ENCODE measurements at regions not wholly inside any gene's neighbourhood (a gene's known extent, or its start where the extent isn't known, plus 50 kb on each side); places are given as distances from the start of the nearest gene placed in this dataset.

DNA sequence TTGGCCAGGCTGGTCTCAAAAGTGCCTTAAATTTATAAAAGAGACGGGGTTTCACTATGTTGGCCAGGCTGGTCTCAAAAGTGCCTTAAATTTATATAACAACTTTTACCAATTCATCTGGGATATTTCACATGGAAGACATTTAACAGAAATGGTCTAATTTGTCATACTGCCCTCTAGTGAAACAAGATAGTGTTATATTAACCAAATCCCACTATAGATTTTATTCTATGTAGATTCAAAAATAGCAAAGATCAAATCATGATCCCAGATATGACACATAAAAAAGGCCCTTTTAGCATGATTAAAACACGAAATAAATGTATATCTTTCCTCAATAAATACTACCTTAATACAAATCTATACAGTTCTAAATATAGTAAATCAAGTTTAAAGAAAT is 102.8 kb upstream of the TFAP2D start:
- WGBS, 2 donors (ENCODE audit: low coverage in 1 of 2), result 58 to 64% methylated on average over 2 of the region's 2 CpGs
- no peaks in the 10 kb centered on the region for H3K36me3 ChIP-seq
- intact Hi-C loops (cut with DNase I; ENCODE audit: low total_unique reads) (no loop called here), in situ Hi-C loops (cut with MboI; ENCODE audit: low pct_ligation_motif_present in 1 of 4, low pct_unique_long_range_greater_than_20kb in 1 of 4, low sequenced_read_pairs in 3 of 4) (loop anchor here in 1 of 4 donors (25.0 kb wide), 1 partner anchor 473 kb away; no protein-coding TSS in a partner anchor)
- no peaks in the 10 kb centered on the region for H3K4me1 ChIP-seq
- H3K9me3 ChIP-seq, result no peaks in the 10 kb centered on the region
- H3K27me3 ChIP-seq, result no peaks in the 10 kb centered on the region
- DNase-seq, result no peak
- no peak overlapping the region for H3K27ac ChIP-seq
- TF ChIP-seq EP300 (IDR thresholded peaks at IDR 0.05; ENCODE audit: low read depth) (no peak), POLR2AphosphoS5 (IDR thresholded peaks at IDR 0.05) (no peak), POLR2A (IDR thresholded peaks at IDR 0.05) (no peak)
- TF ChIP-seq, protein P1, sequence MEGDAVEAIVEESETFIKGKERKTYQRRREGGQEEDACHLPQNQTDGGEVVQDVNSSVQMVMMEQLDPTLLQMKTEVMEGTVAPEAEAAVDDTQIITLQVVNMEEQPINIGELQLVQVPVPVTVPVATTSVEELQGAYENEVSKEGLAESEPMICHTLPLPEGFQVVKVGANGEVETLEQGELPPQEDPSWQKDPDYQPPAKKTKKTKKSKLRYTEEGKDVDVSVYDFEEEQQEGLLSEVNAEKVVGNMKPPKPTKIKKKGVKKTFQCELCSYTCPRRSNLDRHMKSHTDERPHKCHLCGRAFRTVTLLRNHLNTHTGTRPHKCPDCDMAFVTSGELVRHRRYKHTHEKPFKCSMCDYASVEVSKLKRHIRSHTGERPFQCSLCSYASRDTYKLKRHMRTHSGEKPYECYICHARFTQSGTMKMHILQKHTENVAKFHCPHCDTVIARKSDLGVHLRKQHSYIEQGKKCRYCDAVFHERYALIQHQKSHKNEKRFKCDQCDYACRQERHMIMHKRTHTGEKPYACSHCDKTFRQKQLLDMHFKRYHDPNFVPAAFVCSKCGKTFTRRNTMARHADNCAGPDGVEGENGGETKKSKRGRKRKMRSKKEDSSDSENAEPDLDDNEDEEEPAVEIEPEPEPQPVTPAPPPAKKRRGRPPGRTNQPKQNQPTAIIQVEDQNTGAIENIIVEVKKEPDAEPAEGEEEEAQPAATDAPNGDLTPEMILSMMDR (IDR thresholded peaks at IDR 0.05), result no peak
- no peak overlapping the region for H3K4me3 ChIP-seq

GRCh38 chr6:50635429-50635828 is 77.9 kb upstream of the TFAP2D start:
- Histone ChIP-seq H3K36me3 (no peaks in the 10 kb centered on the region), H3K27ac (no peak overlapping the region), H3K4me1 (no peaks in the 10 kb centered on the region), H3K4me3 (no peak overlapping the region), H3K9me3 (no peaks in the 10 kb centered on the region), H3K27me3 (no peaks in the 10 kb centered on the region)
- in situ Hi-C loops (cut with MboI; ENCODE audit: low pct_ligation_motif_present in 1 of 4, low pct_unique_long_range_greater_than_20kb in 1 of 4, low sequenced_read_pairs in 3 of 4) (no loop called here), intact Hi-C loops (cut with DNase I; ENCODE audit: low total_unique reads) (no loop called here)
- TF ChIP-seq POLR2AphosphoS5 (IDR thresholded peaks at IDR 0.05) (no peak), EP300 (IDR thresholded peaks at IDR 0.05; ENCODE audit: low read depth) (no peak), POLR2A (IDR thresholded peaks at IDR 0.05) (no peak)
- TF ChIP-seq, protein P1 (IDR thresholded peaks at IDR 0.05), result no peak
- no peak for DNase-seq

DNA sequence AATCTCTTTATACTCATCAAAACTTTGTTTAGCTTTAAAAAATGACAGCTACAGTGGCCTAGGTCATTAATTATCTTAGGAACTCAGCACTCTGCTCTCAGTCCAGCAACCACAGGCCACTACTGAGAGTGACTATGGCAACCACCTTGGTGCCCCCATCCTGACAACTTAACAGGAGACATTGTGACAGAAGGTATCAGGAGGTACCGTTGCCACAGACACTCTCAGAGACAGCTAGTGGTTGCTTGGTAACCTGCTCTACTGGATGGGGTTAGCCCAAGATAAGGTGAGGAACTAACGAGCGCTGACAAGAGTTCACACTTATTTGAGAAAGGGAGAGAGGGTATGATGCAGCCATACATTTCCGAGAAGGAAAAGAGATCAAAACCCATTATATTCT is 76.1 kb upstream of the TFAP2D start:
- intact Hi-C loops (cut with DNase I; ENCODE audit: low total_unique reads) (no loop called here), in situ Hi-C loops (cut with MboI; ENCODE audit: low pct_ligation_motif_present in 1 of 4, low pct_unique_long_range_greater_than_20kb in 1 of 4, low sequenced_read_pairs in 3 of 4) (no loop called here)
- DNase-seq, result no peak
- H3K36me3 ChIP-seq, result no peaks in the 10 kb centered on the region
- no peaks in the 10 kb centered on the region for H3K4me1 ChIP-seq
- no peaks in the 10 kb centered on the region for H3K9me3 ChIP-seq
- H3K27me3 ChIP-seq, result no peaks in the 10 kb centered on the region
- H3K27ac ChIP-seq, result no peak overlapping the region
- 33 to 44% methylated on average over 4 of the region's 4 CpGs for WGBS, 2 donors (ENCODE audit: low coverage in 1 of 2)
- TF ChIP-seq, protein P1 (IDR thresholded peaks at IDR 0.05), result no peak
- no peak for TF ChIP-seq POLR2A (IDR thresholded peaks at IDR 0.05)
- TF ChIP-seq EP300 (IDR thresholded peaks at IDR 0.05; ENCODE audit: low read depth), result no peak
- no peak for TF ChIP-seq POLR2AphosphoS5 (IDR thresholded peaks at IDR 0.05)
- H3K4me3 ChIP-seq, result no peak overlapping the region

DNA sequence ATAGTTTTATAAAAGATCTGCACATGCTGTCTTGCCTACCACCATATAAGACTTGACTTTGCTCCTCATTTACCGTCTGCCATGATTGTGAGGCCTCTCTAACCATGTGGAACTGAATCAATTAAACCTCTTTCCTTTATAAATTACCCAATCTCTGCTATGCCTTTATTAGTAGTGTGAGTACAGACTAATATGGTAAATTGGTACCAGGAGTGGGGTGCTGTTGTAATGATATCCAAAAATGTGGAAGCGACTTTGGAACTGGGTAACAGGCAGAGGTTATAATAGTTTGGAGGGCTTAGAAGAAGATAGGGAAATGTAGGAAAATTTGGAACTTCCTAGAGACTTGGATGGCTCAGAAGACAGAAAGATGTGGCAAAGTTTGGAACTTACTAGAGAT is 64.2 kb upstream of the TFAP2D start:
- intact Hi-C loops (cut with DNase I; ENCODE audit: low total_unique reads), result no loop called here
- DNase-seq, result no peak
- no peaks in the 10 kb centered on the region for H3K36me3 ChIP-seq
- no peaks in the 10 kb centered on the region for H3K4me1 ChIP-seq
- TF ChIP-seq POLR2A (IDR thresholded peaks at IDR 0.05) (no peak), POLR2AphosphoS5 (IDR thresholded peaks at IDR 0.05) (no peak), EP300 (IDR thresholded peaks at IDR 0.05; ENCODE audit: low read depth) (no peak)
- TF ChIP-seq, protein P1 (IDR thresholded peaks at IDR 0.05), result no peak
- WGBS, 2 donors (ENCODE audit: low coverage in 1 of 2), result 86% methylated on average over 1 to 2 of the region's 2 CpGs
- no peak overlapping the region for H3K27ac ChIP-seq
- no peak overlapping the region for H3K4me3 ChIP-seq
- in situ Hi-C loops (cut with MboI; ENCODE audit: low pct_ligation_motif_present in 1 of 4, low pct_unique_long_range_greater_than_20kb in 1 of 4, low sequenced_read_pairs in 3 of 4), result no loop called here
- H3K27me3 ChIP-seq, result no peaks in the 10 kb centered on the region
- H3K9me3 ChIP-seq, result peaks cover 7% of the 10 kb centered on the region in 2 donors
